GM19193 (cell line): ENCODE measurements at regions not wholly inside any gene's neighbourhood (a gene's known extent, or its start where the extent isn't known, plus 50 kb on each side); places are given as distances from the start of the nearest gene placed in this dataset.

Experiments used
- POLR2A ChIP-seq: IDR thresholded peaks from 4 replicates; pipeline ENCODE4 v1.6.1; 2011; ENCODE audit not compliant: insufficient read depth, insufficient read length; ENCODE audit errors: extremely low read depth

- TF ChIP-seq POLR2A: no peak
These were observed 224.8 kb downstream of the DACT1 start for GRCh38 chr14:58862416-58863160.

GRCh38 chr14:58863661-58864345 is 226.0 kb downstream of the DACT1 start:
- TF ChIP-seq POLR2A: no peak

- TF ChIP-seq POLR2A: no peak
These were observed 227.2 kb downstream of the DACT1 start for GRCh38 chr14:58864751-58865513.

- no peak for TF ChIP-seq POLR2A
These were observed 227.9 kb downstream of the DACT1 start for GRCh38 chr14:58865514-58866281.

- TF ChIP-seq POLR2A: no peak
These were observed 228.6 kb downstream of the DACT1 start for GRCh38 chr14:58866391-58866790.

- no peak for TF ChIP-seq POLR2A
These were observed 233.2 kb downstream of the DACT1 start for GRCh38 chr14:58870961-58871360.

GRCh38 chr14:58871573-58871972 is 233.8 kb downstream of the DACT1 start:
- TF ChIP-seq POLR2A: no peak

- TF ChIP-seq POLR2A: no peak
These were observed 234.3 kb downstream of the DACT1 start for GRCh38 chr14:58872061-58872460.

GRCh38 chr14:58873228-58873953 is 235.6 kb downstream of the DACT1 start:
- no peak for TF ChIP-seq POLR2A

GRCh38 chr14:58875613-58876012 is 237.9 kb downstream of the DACT1 start:
- no peak for TF ChIP-seq POLR2A

GRCh38 chr14:58876608-58877007 is 238.8 kb downstream of the DACT1 start:
- no peak for TF ChIP-seq POLR2A

GRCh38 chr14:58878439-58879139 is 240.8 kb downstream of the DACT1 start:
- no peak for TF ChIP-seq POLR2A

GRCh38 chr14:58881433-58881832 is 243.7 kb downstream of the DACT1 start:
- no peak for TF ChIP-seq POLR2A
